HG03196 (cell line): ENCODE measurements at regions not wholly inside any gene's neighbourhood (a gene's known extent, or its start where the extent isn't known, plus 50 kb on each side); places are given as distances from the start of the nearest gene placed in this dataset.
"Not testable (repeated sequence)": the region's sequence is repeated elsewhere in the genome, so short reads cannot be mapped to it uniquely, and the experiment has no call there.

ENCODE experiments used
- ATAC-seq: cut with Tn5 transposase; IDR thresholded peaks from one replicate; pipeline ENCODE4 v1.9.1; 2021; ENCODE audit not compliant: unreplicated experiment

DNA sequence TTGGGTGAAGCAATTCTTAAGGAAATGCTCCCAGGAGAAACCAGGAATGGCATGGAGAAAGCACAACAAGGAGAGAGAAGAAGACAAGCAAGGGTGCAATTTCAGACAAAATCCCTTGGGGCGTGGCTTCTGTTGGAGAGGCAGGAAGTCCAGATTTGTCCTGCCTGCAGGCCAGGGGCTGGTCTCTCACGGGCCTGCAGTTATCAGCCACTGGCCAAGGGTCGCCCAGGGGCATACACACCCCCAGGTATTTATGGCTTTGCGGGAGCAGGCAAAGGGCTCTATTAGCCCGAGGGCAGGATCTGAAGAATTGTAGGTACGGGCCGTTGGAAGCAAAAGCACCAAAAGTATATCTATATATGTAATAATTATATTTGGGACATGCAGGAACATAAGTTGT is 87.7 kb downstream of the IYD start:
- ATAC-seq, result no peak

GRCh38 chr6:150456902-150457643 is 88.3 kb downstream of the IYD start:
- ATAC-seq, result no peak

GRCh38 chr6:150458579-150458978 is 89.8 kb downstream of the IYD start:
- ATAC-seq, result no peak

DNA sequence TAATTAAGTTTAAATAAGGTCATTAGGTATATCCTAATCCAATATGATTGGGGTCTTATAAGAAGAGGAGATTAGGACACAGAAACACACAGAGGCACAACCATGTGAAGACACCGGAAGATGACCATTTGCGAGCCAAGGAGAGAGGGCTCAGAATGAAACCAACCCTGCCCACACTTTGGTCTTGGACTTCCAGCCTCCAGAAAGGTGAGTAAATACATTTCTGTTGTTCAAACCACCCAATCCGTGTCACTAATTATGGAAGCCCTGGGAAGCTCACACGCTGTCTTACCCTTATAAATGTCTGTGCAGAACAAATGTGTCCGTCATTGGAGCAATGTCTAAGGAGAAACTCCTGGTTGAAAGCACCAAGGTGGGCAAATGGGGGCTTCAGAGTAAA is 95.0 kb downstream of the IYD start:
- ATAC-seq, result no peak

DNA sequence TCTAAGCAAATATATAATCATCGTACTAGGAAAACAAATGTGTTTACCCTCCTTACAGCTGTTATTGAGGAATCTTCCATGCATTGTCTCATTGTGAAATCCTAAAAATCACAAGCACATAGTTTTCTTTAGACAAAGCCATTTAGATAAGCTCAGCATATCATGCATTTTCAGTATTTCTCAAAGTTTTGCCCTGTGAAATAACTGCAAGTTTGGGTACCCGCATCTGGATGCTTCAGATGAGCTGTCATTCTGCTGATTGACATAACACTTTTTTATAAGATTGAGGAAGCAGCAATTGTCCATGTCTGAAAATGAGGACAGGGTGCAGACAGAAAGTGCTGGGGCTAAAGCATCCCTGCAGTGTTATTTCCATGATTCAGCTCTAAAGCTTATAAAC is 96.2 kb downstream of the IYD start:
- ATAC-seq, result no peak

GRCh38 chr6:150465610-150466009 is 96.8 kb downstream of the IYD start:
- ATAC-seq, result no peak

GRCh38 chr6:150466196-150466595 is 97.4 kb downstream of the IYD start:
- ATAC-seq, result no peak

- no peak for ATAC-seq
Measured at GRCh38 chr6:150470131-150470530, 101.3 kb downstream of the IYD start.

DNA sequence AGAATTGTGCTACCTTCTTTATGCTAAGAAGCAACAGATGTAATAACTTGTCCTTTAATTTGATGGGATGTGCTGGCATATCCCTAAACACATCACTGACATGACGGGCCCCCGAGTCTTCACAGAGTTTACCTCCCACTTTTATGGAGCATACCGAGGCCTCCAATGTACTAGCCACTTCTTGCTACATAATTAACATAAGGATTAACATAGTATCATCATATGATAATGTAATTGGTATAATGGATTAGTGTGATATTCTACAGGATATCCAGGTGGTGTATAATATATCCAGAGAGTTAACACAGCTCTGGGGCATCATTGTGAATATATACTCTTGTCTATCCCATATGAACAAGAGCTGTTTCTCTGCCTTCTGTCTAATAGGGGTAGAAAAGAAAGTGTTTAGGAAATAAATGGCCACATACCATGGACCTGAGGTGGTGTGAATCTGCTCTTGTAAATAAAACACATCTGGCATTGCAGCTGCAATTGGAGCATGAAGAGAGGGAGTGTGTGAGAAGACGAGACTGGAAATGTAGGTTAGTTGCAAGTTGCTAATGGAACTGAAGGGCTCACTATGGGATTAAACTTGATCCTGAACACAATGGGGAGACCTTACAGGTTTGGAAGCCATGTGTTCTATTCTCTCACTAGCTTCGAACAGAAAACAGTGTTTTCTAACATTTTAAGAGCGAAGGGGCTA is 102.3 kb downstream of the IYD start:
- no peak for ATAC-seq

DNA sequence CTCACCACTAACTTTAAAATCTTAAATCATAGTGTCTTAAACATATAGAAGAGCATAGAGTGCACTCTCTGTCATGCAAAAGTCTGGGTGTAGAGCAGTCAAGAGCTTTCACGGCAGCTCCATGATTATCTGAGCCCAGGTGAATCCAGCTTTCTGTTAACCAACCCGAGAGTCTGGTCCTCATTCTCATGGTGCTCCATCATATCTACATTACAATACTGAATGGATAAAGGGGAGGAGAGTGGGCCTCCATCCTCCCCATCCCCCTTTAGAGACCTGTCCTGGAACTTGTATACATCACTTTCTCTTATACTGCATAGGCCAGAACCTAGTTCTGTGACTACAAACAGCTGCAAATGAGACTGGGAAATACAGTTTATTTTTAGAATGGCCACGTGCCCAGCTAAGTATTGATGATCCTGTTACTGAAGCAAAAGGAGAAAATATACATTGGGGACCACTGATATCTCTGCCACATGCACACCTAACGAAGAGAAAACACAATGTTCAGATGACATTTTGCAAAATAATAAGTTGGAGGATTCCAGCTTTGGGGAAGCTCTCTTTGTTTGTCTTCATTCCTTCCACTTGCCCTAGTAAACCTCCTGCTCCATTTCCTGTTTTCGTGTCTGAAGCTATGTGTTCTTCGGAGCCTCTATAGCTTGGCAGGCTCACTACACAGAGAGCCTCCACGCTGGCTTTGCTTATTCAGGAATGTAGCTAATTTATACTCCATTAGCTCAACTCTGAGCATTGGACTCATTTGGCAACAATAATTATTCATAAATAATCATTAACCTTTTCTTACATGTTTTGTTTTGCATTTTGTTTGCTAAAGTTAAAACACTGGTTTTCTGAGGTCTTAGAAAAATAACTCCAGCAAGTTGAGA is 110.1 kb downstream of the IYD start:
- ATAC-seq, result no peak

GRCh38 chr6:150482883-150483409 is 114.1 kb downstream of the IYD start:
- no peak for ATAC-seq

DNA sequence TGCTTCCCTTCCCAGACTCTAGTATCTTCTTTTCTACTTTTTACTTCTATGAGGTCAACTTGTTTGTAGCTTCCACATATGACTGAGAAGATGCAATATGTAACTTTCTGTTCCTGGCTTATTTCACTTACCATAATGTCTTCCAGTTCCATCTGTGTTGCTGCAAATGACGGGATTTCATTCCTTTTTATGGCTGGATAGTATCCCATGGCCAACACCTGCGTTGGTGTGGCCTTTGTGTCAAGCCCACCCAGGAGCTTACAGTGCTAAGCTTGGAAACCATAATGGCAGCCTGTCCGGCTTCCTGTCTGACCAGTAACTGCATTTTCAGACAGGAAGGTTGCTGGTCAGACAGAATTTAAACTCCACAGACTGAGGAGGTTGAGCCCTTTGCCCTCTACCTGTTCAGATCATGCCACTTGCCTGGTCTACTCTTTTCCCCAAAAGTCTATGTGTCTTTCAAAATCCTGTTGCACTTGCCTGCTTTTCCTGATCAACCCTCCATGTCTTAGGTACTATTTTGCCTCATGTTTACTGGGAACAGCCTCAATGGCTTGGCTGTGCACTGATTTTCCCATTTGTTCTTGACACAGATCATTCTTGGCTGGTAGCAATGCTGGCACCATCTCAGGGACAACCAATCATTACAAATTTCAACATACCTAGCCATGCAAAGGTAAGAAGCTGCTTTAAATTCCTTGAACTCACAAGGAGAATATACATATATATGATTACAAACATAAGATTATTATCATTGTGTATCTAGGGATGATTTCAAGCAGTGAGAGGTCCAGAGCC is 114.3 kb upstream of the PLEKHG1 start:
- ATAC-seq, result no peak

- ATAC-seq, result no peak
Measured at GRCh38 chr6:150486048-150486447, 113.6 kb upstream of the PLEKHG1 start.

GRCh38 chr6:150490586-150490985 is 109.1 kb upstream of the PLEKHG1 start:
- ATAC-seq, result no peak

DNA sequence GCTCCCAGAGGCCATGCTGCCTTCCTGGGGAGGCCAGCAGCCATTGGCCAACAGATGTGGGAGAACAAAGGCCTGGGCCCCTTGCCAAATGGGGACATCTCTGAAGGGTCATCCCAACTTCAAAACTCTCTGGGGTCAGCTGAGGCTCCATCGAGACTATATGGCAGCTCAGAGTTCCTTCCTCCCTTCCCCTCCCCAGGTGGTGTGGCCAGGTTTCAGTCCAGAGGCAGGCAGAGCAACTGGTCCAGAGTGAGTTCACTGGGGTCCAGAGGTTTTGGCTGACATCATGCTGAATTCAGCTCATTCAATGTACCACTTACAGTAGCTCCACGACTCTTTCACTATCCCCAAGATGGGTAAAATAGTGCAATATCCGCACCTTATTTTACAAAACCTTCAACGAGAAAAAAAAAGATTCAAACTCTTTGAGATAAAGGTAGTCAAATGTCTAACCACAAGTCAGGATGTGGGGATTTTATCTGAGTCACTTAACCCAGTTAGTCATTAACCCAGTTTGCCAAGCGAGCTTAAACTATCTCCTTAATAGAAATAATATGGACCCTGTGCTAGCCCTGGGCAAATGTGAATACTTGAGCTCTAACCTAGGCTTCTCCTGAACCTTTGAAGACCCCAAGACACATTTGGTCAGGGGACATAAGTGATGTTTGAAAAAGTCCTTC is 108.4 kb upstream of the PLEKHG1 start:
- ATAC-seq, result peak; percentile 82

DNA sequence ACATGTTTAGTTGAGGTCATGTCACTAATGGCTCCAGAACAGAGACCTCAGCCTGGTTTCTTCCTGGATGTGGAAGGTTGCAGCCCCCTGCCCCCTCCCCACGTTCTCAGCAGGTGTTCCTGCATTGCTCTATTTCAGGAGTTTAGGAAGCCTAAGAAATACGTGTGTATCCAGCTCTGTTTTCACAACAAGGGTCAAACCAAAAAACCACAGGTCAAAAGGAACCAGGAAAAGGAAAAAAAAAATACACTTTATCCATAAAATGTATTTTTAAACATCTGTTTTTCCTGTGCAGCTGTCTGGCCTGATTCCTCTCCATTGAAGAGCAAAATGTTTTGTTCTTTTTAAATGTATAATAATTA is 107.9 kb upstream of the PLEKHG1 start:
- no peak for ATAC-seq

DNA sequence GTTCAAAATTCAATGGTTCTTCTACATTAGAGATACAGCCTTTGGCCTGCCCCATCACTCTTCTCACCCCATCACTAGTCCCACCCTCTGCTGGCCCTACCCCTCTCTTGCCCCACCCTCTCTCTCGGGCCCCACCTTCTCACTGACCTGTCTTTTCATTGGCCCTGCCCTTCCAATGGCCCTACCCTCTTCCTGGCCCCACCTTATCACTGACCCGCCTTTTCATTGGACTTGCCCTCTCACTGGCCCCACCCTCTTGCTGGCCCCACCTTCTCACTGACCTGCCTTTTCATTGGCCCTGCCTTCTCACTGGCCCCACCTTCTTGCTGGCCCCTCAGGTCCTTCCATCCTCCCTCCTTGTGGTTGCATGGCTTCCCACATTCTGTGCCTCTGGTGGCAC is 107.2 kb upstream of the PLEKHG1 start:
- no peak for ATAC-seq

GRCh38 chr6:150492941-150493340 is 106.7 kb upstream of the PLEKHG1 start:
- no peak for ATAC-seq

- not testable (repeated sequence) for ATAC-seq
Measured at GRCh38 chr6:150493552-150493951, 106.1 kb upstream of the PLEKHG1 start.

- ATAC-seq, result no peak
Measured at GRCh38 chr6:150494241-150494640, 105.4 kb upstream of the PLEKHG1 start.
